Bone marrow (tissue), 2 donors: ENCODE measurements at regions not wholly inside any gene's neighbourhood (a gene's known extent, or its start where the extent isn't known, plus 50 kb on each side); places are given as distances from the start of the nearest gene placed in this dataset.

Experiments
- DNase-seq, 2 donors: peaks; one replicate each; lab custom pipeline; 2025; lab: John Stamatoyannopoulos, UW

DNA sequence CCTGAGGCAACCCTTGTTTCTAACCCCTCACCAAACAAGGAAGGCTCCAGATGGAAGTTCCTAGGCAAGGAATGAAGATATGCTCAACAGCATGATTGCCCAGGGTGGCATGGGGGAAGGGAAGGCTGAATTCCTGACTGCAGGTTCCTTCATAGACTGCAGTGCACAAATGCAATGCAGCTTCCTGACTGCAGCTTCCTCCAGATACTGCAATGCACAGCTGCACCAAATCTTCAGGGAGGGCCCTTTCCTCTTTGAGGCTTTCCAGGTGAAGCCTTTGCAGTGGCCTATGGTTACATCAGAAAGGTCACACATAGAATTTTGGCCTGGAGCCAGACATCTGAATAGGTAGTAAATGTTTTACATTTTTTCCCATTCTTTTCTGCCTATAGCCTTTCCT is 58.8 kb upstream of the DYNAP start:
- DNase-seq = no peak

DNA sequence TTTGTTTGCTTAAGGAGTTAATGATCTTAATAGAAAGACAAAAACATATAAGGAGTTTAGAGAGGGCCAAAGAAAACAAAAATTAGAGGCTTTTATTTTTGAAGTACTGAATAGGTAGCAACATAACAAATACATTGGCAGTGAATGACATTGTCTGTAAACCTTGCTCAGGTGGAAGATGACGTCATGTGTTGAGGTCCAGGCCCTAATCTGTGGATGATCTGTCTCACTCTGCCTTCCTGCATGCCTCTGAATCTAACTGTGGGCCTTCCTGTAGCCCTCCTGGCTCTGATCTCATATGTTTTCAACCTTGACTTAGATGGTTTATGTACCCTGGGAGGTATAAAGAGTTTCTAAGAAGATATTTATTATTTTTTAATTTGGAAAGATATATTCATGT is 58.1 kb upstream of the DYNAP start:
- DNase-seq = no peak
